HEK293 (cell line): ENCODE measurements at regions not wholly inside any gene's neighbourhood (a gene's known extent, or its start where the extent isn't known, plus 50 kb on each side); places are given as distances from the start of the nearest gene placed in this dataset.

ENCODE experiments used
- CTCF ChIA-PET: fragments of 350-600 bp; formaldehyde crosslinking; extraction: SDS; loops from one replicate; lab custom pipeline; 2021; ENCODE audit warnings: antibody characterized with exemption; lab: Yijun Ruan, JAX
- POLR2A ChIA-PET: fragments of 300-600 bp; formaldehyde crosslinking; extraction: SDS; loops from one replicate; lab custom pipeline; 2020; ENCODE audit warnings: antibody characterized with exemption, inconsistent platforms; lab: Yijun Ruan, JAX
- H3K27ac ChIP-seq: fragments of 200-500 bp; sonication (Bioruptor generic); 2 replicates; pipeline ENCODE4 v1.5.1; 2014; ENCODE audit warnings: low read depth, low read length, control low read depth, inconsistent platforms; ENCODE audit errors: extremely low read depth
- H3K36me3 ChIP-seq, 2 experiments: fragments of 200-500 bp in 1 of 2; sonication (Bioruptor generic) in 1 of 2; 1 replicate in 1 of 2; 2 replicates in 1 of 2; pipeline ENCODE4 v1.5.1; 2014 to 2017; ENCODE audit warnings: inconsistent platforms in 2 of 2, low read length in 2 of 2; ENCODE audit not compliant: control insufficient read depth in 2 of 2, insufficient read depth in 1 of 2
- H3K4me1 ChIP-seq: fragments of 200-500 bp; sonication (Bioruptor generic); 2 replicates; pipeline ENCODE4 v1.5.1; 2014; ENCODE audit warnings: mild to moderate bottlenecking, low read length, inconsistent platforms; ENCODE audit not compliant: control insufficient read depth, insufficient read depth
- H3K4me3 ChIP-seq: 2 replicates; pipeline ENCODE4 v1.5.1; 2011; ENCODE audit warnings: low read depth, mild to moderate bottlenecking, control low read depth, low read length, moderate library complexity
- H3K9me3 ChIP-seq: fragments of 200-500 bp; sonication (Bioruptor generic); 2 replicates; pipeline ENCODE4 v1.5.1; 2014; ENCODE audit warnings: low read depth, low read length, inconsistent platforms; ENCODE audit not compliant: control insufficient read depth, insufficient read depth
- GLI2 ChIP-seq: fragments of 450-650 bp; formaldehyde crosslinking; IDR thresholded peaks from 2 replicates; pipeline ENCODE4; 2017; ENCODE audit warnings: missing biosample characterization, missing genetic modification characterization, low read depth, borderline replicate concordance
- KLF10 ChIP-seq: fragments of 450-650 bp; IDR thresholded peaks from 2 replicates; pipeline ENCODE4 v1.5.1; 2018; ENCODE audit warnings: missing biosample characterization, mild to moderate bottlenecking, missing genetic modification characterization
- PRDM10 ChIP-seq: fragments of 450-650 bp; formaldehyde crosslinking; IDR thresholded peaks from 2 replicates; pipeline ENCODE4 v1.5.1; 2016; ENCODE audit warnings: missing biosample characterization, missing genetic modification characterization
- REPIN1 ChIP-seq: fragments of 450-650 bp; formaldehyde crosslinking; IDR thresholded peaks from 2 replicates; pipeline ENCODE4 v1.5.1; 2017; ENCODE audit warnings: missing biosample characterization, missing genetic modification characterization, low read depth
- ZFP3 ChIP-seq: fragments of 450-650 bp; formaldehyde crosslinking; IDR thresholded peaks from 2 replicates; pipeline ENCODE4 v1.5.1; 2016; ENCODE audit warnings: low read depth, missing biosample characterization, missing genetic modification characterization
- ZFP69B ChIP-seq: fragments of 450-650 bp; formaldehyde crosslinking; IDR thresholded peaks from 2 replicates; pipeline ENCODE4 v1.5.1; 2016; ENCODE audit warnings: missing biosample characterization, missing genetic modification characterization
- ZNF112 ChIP-seq: fragments of 450-650 bp; formaldehyde crosslinking; IDR thresholded peaks from 2 replicates; pipeline ENCODE4 v1.5.0; 2017; ENCODE audit warnings: missing biosample characterization, missing genetic modification characterization
- ZNF248 ChIP-seq: fragments of 450-650 bp; formaldehyde crosslinking; IDR thresholded peaks from 2 replicates; pipeline ENCODE4 v1.5.1; 2017; ENCODE audit warnings: missing biosample characterization, missing genetic modification characterization
- ZNF335 ChIP-seq: fragments of 450-650 bp; formaldehyde crosslinking; conservative IDR thresholded peaks from 2 replicates; pipeline ENCODE4 v1.5.1; 2016; ENCODE audit warnings: missing biosample characterization, missing genetic modification characterization
- ZNF354C ChIP-seq: fragments of 450-650 bp; formaldehyde crosslinking; IDR thresholded peaks from 2 replicates; pipeline ENCODE4 v1.5.1; 2016; ENCODE audit warnings: missing biosample characterization, missing genetic modification characterization, low read depth, borderline replicate concordance
- ZNF362 ChIP-seq: fragments of 450-650 bp; formaldehyde crosslinking; IDR thresholded peaks from 2 replicates; pipeline ENCODE4 v1.5.1; 2016; ENCODE audit warnings: missing biosample characterization, missing genetic modification characterization
- ZNF394 ChIP-seq: fragments of 450-650 bp; formaldehyde crosslinking; IDR thresholded peaks from 2 replicates; pipeline ENCODE4 v1.5.1; 2016; ENCODE audit warnings: missing biosample characterization, missing genetic modification characterization, mild to moderate bottlenecking, moderate library complexity, borderline replicate concordance
- ZNF530 ChIP-seq: fragments of 450-650 bp; formaldehyde crosslinking; IDR thresholded peaks from 2 replicates; pipeline ENCODE4 v1.5.1; 2016; ENCODE audit warnings: low read depth, missing biosample characterization, missing genetic modification characterization
- TF ChIP-seq, protein P1 (sequence below): fragments of 450-650 bp; formaldehyde crosslinking; IDR thresholded peaks from 2 replicates; pipeline ENCODE4 v1.5.1; 2016; ENCODE audit warnings: missing biosample characterization, missing genetic modification characterization
- TF ChIP-seq, protein P2 (sequence below): fragments of 450-650 bp; formaldehyde crosslinking; conservative IDR thresholded peaks from 2 replicates; pipeline ENCODE4 v1.5.1; 2016; ENCODE audit warnings: low read depth, missing biosample characterization, missing genetic modification characterization
- TF ChIP-seq, protein P3 (sequence below): fragments of 450-650 bp; formaldehyde crosslinking; IDR thresholded peaks from 2 replicates; pipeline ENCODE4 v1.5.1; 2016; ENCODE audit warnings: missing biosample characterization, missing genetic modification characterization, low read depth
- TF ChIP-seq, protein P4 (sequence below): fragments of 450-650 bp; formaldehyde crosslinking; optimal IDR thresholded peaks from 2 replicates; pipeline ENCODE3; 2016; ENCODE audit warnings: missing biosample characterization, mild to moderate bottlenecking, missing genetic modification characterization
- TF ChIP-seq, protein P5 (sequence below): sonication (generic); formaldehyde crosslinking; IDR thresholded peaks from 2 replicates; pipeline ENCODE4 v1.8.1; 2022; ENCODE audit warnings: mild to moderate bottlenecking, moderate library complexity, missing genetic modification reagents

DNA sequence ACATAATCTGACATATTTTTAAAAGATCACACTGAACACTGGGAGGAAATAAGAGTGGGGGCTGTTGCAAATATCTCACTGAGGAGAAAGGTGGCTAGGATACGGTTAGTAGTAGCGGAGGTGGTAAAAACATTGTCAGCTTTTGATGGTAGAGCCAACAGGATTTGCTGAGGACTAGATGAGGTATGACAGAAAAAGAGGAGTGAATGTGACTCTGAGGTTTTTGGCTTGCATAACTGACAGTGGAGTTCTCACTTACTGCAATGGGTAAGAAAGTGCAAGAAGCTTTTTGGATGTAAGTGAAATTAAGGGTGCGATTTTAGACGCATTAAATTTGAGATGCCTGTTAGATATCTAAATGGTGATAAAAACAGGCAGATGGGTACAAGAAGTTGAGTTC, 102.0 kb upstream of the MBL2 start:
- H3K9me3 ChIP-seq = no peaks in the 10 kb centered on the region
- ChIA-PET CTCF (interaction anchor here (2.4 kb wide), 1 partner anchor 10 kb away, joined by 14 read pairs; no protein-coding TSS in a partner anchor), POLR2A (no interaction called here)
- no peaks in the 10 kb centered on the region for H3K4me1 ChIP-seq
- TF ChIP-seq ZNF394 (tag by site-specific recombination) (no peak), ZFP3 (tag by site-specific recombination) (no peak), ZNF362 (no peak), ZNF112 (tag by site-specific recombination) (no peak), ZNF530 (tag by site-specific recombination) (no peak), ZNF354C (tag by site-specific recombination) (no peak)
- TF ChIP-seq, protein P1, sequence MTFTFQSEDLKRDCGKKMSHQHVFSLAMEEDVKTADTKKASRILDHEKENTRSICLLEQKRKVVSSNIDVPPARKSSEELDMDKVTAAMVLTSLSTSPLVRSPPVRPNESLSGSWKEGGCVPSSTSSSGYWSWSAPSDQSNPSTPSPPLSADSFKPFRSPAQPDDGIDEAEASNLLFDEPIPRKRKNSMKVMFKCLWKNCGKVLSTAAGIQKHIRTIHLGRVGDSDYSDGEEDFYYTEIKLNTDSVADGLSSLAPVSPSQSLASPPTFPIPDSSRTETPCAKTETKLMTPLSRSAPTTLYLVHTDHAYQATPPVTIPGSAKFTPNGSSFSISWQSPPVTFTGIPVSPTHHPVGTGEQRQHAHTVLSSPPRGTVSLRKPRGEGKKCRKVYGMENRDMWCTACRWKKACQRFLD (tag by site-specific recombination) = no peak
- no peak overlapping the region for H3K27ac ChIP-seq
- no peaks in the 10 kb centered on the region for H3K36me3 ChIP-seq
- H3K4me3 ChIP-seq = no peak overlapping the region

GRCh38 chr10:52871191-52871843, 98.7 kb upstream of the MBL2 start:
- Histone ChIP-seq H3K4me3 (no peak overlapping the region), H3K36me3 (no peaks in the 10 kb centered on the region), H3K9me3 (no peaks in the 10 kb centered on the region), H3K4me1 (no peaks in the 10 kb centered on the region), H3K27ac (no peak overlapping the region)
- CTCF ChIA-PET = no interaction called here
- POLR2A ChIA-PET = no interaction called here
- TF ChIP-seq, protein P2, sequence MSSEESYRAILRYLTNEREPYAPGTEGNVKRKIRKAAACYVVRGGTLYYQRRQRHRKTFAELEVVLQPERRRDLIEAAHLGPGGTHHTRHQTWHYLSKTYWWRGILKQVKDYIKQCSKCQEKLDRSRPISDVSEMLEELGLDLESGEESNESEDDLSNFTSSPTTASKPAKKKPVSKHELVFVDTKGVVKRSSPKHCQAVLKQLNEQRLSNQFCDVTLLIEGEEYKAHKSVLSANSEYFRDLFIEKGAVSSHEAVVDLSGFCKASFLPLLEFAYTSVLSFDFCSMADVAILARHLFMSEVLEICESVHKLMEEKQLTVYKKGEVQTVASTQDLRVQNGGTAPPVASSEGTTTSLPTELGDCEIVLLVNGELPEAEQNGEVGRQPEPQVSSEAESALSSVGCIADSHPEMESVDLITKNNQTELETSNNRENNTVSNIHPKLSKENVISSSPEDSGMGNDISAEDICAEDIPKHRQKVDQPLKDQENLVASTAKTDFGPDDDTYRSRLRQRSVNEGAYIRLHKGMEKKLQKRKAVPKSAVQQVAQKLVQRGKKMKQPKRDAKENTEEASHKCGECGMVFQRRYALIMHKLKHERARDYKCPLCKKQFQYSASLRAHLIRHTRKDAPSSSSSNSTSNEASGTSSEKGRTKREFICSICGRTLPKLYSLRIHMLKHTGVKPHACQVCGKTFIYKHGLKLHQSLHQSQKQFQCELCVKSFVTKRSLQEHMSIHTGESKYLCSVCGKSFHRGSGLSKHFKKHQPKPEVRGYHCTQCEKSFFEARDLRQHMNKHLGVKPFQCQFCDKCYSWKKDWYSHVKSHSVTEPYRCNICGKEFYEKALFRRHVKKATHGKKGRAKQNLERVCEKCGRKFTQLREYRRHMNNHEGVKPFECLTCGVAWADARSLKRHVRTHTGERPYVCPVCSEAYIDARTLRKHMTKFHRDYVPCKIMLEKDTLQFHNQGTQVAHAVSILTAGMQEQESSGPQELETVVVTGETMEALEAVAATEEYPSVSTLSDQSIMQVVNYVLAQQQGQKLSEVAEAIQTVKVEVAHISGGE (tag by site-specific recombination) = no peak
- TF ChIP-seq ZFP69B (no peak), ZNF248 (tag by site-specific recombination) (no peak), ZFP3 (tag by site-specific recombination) (no peak), KLF10 (tag by site-specific recombination) (no peak), ZNF335 (tag by site-specific recombination) (no peak), REPIN1 (no peak), GLI2 (no peak), PRDM10 (tag by site-specific recombination) (no peak)
- TF ChIP-seq, protein P3, sequence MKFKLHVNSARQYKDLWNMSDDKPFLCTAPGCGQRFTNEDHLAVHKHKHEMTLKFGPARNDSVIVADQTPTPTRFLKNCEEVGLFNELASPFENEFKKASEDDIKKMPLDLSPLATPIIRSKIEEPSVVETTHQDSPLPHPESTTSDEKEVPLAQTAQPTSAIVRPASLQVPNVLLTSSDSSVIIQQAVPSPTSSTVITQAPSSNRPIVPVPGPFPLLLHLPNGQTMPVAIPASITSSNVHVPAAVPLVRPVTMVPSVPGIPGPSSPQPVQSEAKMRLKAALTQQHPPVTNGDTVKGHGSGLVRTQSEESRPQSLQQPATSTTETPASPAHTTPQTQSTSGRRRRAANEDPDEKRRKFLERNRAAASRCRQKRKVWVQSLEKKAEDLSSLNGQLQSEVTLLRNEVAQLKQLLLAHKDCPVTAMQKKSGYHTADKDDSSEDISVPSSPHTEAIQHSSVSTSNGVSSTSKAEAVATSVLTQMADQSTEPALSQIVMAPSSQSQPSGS (tag by site-specific recombination) = no peak
- TF ChIP-seq, protein P4, sequence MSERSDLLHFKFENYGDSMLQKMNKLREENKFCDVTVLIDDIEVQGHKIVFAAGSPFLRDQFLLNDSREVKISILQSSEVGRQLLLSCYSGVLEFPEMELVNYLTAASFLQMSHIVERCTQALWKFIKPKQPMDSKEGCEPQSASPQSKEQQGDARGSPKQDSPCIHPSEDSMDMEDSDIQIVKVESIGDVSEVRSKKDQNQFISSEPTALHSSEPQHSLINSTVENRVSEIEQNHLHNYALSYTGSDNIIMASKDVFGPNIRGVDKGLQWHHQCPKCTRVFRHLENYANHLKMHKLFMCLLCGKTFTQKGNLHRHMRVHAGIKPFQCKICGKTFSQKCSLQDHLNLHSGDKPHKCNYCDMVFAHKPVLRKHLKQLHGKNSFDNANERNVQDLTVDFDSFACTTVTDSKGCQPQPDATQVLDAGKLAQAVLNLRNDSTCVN = no peak
- TF ChIP-seq, protein P5, sequence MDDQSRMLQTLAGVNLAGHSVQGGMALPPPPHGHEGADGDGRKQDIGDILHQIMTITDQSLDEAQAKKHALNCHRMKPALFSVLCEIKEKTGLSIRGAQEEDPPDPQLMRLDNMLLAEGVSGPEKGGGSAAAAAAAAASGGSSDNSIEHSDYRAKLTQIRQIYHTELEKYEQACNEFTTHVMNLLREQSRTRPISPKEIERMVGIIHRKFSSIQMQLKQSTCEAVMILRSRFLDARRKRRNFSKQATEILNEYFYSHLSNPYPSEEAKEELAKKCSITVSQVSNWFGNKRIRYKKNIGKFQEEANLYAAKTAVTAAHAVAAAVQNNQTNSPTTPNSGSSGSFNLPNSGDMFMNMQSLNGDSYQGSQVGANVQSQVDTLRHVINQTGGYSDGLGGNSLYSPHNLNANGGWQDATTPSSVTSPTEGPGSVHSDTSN = no peak
